Activated T-cell treated with anti-CD3 and anti-CD28 coated beads, Interleukin-2, amount 50 U/mL, for 1 hour (primary cell): ENCODE measurements at regions not wholly inside any gene's neighbourhood (a gene's known extent, or its start where the extent isn't known, plus 50 kb on each side); places are given as distances from the start of the nearest gene placed in this dataset.

Source experiments
- DNase-seq: peaks from one replicate; pipeline ENCODE4 v3.0.0-alpha.2; 2020

DNA sequence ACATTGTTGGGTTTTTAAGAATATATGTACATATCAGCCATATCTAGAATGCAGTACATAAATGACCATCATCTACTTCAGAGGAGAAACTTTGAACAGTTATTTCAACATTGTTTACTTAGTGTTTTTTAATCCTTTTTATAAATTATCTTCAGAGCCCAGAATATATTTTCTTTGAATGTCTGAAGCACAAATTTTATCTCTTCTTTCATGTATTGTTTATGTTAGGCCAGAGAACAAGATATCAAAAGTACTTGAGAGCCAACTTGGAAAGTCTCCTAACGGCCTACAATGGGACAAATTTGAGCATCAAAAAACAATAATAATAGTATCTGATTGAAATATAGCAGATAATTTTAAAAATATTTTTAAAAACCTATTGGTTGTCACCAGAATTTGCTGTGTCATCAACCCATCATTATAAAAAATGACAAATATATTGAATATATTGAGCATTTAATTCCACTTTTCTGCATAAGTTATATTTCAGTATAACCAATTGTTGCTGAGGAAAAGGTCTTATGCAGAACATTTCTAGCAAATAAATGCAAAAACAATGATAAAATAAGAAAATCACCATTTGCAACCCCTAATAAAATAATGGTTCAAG, 67.5 kb upstream of the CCNG1 start:
- DNase-seq, result no peak

DNA sequence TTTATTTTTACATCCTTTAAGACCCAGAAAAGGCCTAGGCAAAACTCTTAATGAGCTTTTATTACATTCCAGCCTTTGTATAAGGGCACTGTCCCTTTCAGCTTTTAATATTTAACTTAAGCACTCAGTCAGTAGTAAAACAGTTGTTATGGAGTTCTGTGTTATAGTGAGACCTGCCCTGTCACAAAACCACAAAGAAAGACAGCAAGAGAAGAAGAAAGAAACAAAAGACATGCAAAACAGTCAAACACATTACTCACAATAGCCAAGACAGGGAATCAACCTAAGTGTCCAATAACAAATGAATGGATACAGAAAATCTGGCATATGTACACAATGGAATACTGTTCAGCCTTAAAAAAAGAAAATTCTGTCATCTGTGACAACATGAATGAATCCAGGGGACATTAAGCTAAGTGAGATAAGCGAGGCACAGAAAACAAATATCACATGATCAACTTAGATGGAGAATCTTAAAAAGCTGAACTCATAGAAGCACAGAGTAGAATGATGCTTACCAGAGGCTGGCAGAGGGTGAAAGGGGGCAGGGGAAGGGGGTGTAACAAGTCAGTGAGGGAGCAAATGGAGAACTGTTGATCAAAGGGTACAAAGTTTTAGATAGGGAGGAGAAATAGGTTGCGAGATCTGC, 63.8 kb upstream of the CCNG1 start:
- no peak for DNase-seq

DNA sequence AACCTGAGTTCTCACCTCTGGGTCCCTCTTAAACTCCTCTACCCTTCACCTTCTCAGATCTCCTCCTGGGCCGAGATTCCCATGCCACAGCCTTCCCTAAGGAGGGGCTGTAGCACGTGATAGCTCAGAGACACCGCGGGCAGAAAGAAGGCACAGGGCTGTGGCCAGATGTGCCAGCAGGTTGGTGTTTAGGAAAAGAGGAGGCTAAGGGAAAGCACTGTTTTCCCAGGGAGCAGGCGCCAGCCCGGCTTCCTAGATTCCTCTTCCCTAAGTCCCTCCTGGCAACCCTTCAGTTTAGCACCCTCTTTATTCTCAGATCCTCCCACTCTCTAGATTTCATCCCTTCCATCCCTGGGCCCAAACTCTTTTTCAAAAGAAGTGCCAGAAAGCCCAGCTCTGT, 59.4 kb upstream of the CCNG1 start:
- no peak for DNase-seq

DNA sequence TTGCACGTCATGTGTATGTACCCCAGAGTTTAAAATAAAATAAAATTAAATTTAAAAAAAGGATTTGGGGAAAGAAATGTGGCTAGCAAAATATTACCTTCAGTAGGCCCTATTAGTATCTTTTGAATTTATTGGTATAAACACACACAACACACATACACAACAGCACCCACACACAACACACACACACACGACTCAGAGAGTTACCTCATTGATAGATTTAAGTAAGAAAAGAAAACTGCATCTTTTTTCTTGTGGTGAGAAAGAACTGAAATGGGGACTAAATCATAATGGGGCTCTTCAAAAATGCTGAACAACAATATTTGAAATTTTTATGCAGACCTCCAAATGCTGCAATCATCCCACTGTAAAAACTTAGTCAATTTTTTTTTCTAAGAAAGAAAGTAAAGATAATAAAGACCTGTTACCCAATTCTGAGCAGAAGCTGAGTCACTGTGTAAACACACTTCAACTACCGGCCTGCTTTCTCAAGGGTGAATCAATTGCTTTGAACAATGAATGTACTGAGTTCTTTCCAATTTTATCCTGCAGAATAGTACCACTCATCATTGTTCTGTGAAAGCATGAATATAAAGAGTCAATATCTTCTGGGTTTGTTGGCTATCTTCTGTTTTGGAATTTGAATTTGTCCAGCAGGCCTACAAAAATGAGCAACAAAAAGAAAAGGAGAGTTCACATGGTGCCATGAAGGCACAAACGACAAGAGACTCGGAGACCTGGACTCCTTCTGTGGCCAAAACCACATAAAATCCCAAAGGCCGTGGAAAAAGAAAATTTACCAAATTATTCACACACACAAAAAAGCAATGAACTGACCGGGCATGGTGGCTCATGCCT, 57.9 kb upstream of the CCNG1 start:
- DNase-seq, result no peak

DNA sequence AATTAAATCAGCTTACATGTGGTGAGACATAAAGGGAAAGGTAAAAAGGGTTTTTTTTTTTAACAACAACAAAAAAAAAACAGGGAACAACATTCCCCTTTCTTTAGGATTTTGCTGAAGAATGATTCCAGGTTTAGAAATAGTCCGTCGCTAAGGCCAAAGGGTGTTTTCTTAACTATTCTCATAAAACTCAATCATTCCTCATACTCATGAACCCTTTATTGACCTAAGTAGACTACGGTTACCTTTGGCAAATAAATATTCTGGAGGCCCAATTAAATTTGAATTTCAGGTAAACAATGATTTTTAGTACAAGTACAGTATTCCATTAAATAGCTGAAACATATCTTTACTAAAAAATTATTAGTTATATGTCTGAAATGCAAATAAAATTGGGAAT, 55.6 kb upstream of the CCNG1 start:
- DNase-seq, result no peak

DNA sequence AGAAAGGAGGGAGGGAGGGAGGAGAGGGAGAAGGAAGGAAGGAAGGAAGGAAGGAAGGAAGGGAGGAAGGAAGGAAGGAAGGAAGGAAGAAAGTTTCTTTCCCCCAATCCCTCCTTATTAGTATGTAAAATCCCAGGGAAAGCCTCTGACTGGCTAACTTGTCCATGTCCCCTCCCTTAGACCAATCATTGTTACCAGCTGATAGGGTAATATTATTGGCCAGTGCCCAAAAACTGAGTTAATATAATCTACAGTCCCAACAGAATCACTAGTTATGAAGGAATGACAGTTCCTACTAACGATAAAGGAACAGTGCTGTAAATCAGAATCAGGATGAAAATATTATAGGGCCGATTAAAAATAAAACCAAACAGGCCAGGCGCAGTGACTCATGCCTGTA, 53.6 kb upstream of the CCNG1 start:
- DNase-seq, result no peak

DNA sequence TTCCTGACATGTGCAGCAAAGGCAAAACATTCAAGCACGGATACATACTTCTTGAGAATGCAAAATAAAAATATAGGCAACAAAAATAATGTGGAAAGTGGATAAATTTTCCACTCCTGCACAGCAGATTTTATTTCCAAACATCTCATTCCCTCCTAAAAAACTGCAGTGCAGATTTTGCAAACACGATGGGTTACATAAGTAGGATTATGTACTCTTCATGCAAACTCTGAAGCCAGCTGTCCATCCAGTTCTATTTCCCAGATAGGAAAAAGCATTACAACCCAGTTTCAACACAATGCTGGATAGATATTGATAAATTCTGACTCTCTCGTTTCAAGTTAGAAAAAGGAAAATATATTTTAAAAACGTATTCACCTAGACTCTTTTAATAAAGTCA, 52.7 kb upstream of the CCNG1 start:
- DNase-seq, result no peak

DNA sequence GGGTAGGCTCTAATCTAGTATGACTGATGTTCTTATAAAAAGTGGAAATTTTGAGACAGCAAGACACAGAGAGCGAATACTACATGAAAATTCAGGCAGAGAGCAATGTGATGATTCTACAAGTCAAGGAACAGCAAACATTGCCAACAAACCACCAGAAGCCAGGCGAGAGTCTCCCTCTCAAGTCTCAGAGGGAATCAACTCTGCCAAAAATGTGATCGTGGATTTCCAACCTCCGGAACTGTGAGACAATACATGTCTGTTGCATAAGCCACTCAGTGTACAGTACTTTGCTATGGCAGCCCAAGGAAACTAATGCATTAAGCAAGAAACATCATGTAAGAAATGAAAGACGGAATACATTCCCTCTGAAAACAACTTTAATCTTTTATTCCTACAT, 52.1 kb upstream of the CCNG1 start:
- DNase-seq, result no peak

DNA sequence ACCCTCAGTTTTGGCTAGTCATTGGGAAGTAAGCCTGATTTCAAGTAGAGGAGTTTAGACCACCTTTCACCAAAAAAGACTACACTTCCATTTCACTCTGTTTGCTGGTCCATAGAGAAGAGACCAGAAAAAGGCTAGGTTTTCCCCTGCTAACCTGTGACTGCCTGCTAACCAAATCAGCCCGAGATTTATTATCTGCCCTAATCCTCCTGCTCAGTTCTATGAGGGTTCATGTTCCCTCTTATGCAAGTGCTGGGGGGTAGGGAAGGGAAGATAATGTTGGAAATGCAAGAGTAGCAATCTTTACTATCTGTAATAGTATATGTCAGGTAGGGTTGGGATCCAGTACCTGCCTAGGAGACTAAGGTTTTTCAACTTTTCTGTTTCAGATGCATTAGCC, 51.6 kb upstream of the CCNG1 start:
- DNase-seq, result no peak

DNA sequence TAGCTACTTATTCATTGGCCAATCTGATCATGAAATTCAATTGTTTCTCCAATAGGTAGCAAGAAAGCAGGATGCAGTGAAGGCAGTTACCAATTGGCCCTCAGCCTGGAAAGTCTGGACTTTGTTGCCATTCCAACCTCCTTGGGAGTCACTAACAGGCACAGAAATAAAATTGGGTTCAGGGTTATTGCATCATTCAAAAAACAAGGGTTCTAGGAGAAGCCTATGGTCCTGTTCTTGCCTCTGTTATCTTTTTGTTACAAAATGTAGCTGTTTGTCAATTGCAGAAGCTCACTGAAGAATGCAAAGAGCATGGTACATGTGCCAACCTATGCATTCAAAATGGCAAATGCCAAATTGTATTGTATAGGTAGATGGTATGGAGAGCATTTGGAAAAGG, 51.0 kb upstream of the CCNG1 start:
- no peak for DNase-seq

DNA sequence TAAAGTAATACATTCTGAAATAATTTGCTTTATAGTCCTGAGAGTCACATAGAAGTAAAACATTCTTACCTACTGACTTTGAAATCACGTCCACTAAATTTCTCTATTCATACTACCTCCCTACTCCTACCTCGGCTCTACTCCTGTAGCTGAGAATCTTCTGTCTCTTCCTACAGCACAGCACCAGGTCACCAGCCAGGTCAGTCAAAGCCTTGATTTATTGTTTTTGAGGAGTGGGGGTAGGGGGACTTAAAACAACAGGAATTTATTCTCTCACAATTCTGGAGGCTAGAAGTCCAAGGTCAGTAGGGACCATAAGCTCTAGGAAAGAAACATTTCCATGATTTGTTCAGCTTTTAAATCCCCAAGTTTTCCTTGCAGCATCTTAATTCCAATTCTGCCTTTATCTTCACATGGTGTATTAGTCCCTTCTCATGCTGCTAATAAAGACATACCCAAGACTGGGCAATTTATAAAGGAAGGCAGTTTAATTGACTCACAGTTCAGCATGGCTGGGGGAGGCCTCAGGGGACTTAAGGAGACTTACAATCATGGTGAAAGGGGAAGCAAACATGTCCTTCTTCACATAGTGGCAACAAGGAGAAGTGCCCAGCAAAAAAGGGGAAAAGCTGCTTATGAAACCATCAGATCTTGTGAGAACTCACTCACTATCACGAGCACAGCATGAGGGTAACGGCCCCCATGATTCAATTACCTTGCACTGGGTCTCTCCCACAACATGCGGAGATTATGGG, 49.6 kb upstream of the CCNG1 start:
- DNase-seq, result no peak
